ENCODE measurements at regions not wholly inside any gene's neighbourhood (a gene's known extent, or its start where the extent isn't known, plus 50 kb on each side); places are given as distances from the start of the nearest gene placed in this dataset.
A peak's percentile ranks its signal among the peaks of the same experiment; 100 is the strongest.

DNA sequence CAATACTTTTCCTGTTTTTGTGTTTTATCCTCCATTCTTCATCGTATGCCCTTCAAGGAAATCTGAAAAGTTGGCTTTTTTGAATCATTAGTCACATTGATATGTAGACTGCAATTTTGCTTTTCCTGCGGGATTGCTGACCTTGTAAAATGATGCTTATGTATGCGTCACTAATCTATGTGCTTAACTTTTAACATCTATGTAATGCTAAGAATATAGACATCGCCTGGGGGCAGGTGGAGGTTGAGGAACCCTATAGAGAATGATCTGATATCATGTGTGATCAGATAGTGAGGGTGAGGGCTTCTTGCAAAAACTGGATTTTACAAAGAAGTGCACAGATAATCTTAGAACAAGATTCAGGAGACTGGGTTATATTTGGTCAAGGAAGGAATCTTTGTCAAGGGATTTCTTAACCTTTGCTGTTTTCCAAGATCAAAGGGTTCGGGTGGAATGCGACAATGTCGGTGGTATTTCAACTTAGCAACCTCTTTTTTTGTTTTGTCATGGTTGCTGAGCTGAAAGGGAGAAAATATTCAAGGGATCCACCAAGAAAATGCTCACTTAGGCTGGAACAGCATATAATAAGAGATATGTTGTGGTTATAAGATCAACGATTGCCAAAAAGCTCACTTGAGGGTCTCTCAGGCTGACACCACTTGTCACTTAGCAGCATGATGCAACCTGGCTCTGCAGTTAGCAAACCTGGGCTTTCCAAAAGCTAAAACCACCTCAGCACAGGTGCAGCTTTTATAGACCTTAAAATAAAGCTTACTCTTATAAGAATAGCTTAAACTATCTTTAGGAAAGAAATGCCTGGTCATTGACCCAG is 70.6 kb upstream of the PUDP start:
- no peak for DNase-seq

DNA sequence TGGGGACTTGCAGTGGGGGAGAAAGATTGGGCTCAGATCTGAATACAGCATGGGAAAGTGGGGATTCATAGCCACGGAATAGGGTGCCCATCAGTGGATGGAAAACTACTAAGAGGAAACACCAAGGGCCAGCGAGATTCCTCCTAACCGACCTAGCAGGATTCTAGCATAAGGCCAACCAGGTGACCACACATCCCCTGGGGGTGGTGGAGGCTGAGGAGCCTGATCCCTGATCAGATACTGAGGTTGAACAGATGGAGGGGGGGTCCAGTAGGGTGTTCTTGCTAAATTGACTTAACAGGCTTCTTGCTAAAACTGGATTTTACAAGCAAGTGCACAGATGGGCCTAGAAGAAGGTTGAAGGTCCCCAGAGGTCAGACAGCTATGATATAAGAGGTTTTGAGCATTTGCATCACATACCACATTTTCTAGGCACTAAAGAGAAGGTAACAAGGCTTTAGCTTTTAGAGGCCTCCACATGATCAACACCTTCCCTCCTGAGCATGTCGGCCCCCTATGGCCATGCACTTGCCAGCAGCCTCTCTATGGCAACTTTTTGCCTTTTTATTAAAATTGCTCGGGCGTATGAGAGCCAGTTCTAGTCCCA is 69.1 kb upstream of the PUDP start:
- no peak for DNase-seq

DNA sequence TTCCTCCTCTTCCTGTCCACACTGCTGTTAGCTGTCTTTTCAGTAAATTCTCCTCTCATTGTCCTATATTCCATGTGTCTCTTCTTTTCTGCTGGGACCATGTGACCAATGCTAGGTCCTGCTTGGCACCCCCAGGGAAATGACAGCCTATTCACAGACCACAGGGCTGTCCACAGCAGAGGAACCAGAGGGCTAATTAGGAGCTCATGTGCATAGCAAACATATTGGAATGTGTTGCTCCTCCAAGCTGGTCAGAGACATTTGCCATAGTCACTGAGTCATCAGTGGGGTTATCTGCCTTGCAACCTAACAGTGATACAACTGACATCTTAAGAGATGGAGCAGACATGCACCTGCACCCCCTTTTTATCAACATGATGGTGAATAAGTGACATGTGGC is 67.9 kb upstream of the PUDP start:
- no peak for DNase-seq

GRCh38 chrX:7214251-7214650 is 66.3 kb upstream of the PUDP start:
- DNase-seq, result no peak

DNA sequence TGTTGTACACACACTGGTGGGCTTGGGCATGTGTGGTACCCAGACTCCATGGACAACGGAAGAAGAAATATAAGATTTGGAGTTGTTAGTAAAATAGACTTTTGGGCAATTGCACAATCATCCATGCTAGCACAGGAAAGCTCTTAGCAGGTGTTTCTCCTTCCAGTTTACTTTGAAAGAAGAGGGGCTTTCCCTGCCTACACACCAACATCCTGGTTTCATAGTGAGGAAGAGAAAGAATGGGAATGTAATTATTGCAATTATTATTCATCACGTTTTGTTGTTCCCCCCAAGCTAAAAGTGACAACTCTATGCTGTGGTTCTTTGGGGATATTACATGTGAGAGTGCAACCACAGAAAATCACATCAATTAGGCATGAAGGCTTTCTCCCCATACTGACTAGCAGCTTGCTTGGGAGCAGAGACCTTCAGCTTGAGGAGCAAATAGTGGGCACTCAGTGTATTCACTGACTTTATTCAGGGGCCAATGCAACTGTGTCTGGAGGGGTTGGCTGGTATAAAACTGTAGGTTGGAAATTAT is 57.2 kb upstream of the PUDP start:
- DNase-seq, result peak in 1 of 3 experiments; percentile 22

DNA sequence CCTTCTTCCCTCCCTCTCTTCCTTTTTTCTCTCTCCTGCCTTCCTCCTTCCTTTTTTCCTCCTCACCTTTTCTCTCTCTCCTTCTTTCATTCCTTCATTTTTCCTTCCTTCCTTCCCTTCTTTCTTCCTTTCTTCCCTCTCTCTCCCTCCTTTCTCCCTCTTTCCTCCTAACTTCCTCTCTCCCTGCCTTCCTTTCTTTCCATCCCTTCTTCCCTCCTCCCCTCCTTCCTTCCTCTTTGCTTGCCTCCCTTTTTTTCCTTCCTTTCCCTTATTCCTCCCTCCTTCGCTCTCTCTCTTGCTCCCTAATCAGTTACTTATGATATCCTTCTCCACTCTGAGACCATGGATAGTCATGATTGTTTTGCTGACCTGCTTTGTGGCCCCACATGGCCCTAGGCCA is 56.7 kb upstream of the PUDP start:
- no peak for DNase-seq

GRCh38 chrX:7202206-7202605 is 54.3 kb upstream of the PUDP start:
- no peak for DNase-seq

- no peak for DNase-seq
Observed at GRCh38 chrX:7201496-7201895, 53.5 kb upstream of the PUDP start.

DNA sequence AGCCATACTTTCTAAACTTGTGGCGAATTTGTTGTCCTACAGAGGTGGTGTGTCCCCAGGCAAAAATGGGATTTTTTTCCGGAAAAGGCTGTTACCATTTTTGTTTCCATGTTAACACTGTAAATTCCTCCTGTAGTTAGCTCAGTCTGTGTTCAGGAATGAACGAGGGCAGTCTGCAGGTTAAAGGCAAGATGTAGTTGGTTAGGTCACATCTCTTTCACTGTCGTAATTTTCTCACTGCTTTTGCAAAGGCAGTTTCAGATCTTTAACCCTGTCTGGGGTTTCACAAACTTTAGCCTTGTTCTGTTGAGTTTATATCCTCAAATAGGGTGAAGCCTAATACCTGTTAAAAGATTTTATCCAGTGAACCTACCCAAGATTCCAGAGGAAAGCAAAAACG is 50.5 kb upstream of the PUDP start:
- no peak for DNase-seq
